Activated CD8-positive, alpha-beta memory T cell treated with anti-CD3 and anti-CD28 coated beads, Interleukin-2, amount 50 U/mL, for 4 hours (primary cell): ENCODE measurements at regions not wholly inside any gene's neighbourhood (a gene's known extent, or its start where the extent isn't known, plus 50 kb on each side); places are given as distances from the start of the nearest gene placed in this dataset.

ENCODE experiments used
- DNase-seq: peaks from one replicate; pipeline ENCODE4 v3.0.0-alpha.2; 2020

- no peak for DNase-seq
Measured at GRCh38 chrX:39948582-39948981, 149.2 kb downstream of the BCOR start.

- no peak for DNase-seq
Measured at GRCh38 chrX:39950018-39950688, 147.6 kb downstream of the BCOR start.

- no peak for DNase-seq
Measured at GRCh38 chrX:39952989-39953388, 144.8 kb downstream of the BCOR start.

GRCh38 chrX:39953879-39954278 is 143.9 kb downstream of the BCOR start:
- DNase-seq: no peak

GRCh38 chrX:39954851-39955250 is 142.9 kb downstream of the BCOR start:
- DNase-seq: no peak

- DNase-seq: no peak
Measured at GRCh38 chrX:39955625-39956024, 142.1 kb downstream of the BCOR start.

GRCh38 chrX:39956803-39957394 is 140.9 kb downstream of the BCOR start:
- no peak for DNase-seq

- DNase-seq: no peak
Measured at GRCh38 chrX:39957816-39958566, 139.8 kb downstream of the BCOR start.

DNA sequence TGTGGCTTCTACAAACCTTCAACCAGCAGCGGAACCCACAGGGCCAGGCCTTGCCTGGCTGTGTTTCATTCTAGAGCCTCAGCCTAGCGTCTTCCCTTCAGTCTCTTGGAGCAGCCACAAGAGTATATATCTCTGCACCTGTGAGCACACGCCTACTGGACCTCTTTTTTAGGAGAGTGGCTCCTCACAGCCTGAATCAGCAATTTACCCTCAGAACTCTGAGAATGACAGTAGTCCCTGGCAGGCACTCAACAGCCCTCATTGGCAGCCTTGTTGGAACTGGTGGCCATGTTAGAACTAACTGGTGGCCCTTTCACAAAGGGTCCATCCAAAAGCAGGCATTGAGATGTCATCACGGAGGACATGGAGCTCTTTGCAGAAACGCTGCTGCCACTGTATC is 138.9 kb downstream of the BCOR start:
- no peak for DNase-seq

GRCh38 chrX:39960219-39960618 is 137.5 kb downstream of the BCOR start:
- no peak for DNase-seq

DNA sequence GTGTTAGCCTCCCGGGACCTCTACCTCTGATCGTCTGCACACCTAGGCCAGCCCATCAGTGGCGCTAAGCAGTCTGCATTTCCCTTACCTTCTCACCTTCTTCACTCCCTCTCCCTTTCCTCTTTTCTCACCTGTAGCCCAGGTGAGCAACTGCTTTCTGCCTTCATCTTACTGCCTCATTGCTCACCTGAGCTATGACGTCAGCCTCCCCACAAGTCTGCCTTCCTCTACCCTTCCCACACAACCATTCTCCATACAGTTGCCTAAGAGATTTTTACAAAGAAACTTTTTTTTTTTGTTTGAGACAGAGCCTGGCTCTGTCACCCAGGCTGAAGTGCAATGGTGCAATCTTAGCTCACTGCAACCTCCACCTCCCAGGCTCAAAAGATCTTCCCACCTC is 136.3 kb downstream of the BCOR start:
- DNase-seq: no peak

GRCh38 chrX:39965051-39965573 is 132.6 kb downstream of the BCOR start:
- no peak for DNase-seq

DNA sequence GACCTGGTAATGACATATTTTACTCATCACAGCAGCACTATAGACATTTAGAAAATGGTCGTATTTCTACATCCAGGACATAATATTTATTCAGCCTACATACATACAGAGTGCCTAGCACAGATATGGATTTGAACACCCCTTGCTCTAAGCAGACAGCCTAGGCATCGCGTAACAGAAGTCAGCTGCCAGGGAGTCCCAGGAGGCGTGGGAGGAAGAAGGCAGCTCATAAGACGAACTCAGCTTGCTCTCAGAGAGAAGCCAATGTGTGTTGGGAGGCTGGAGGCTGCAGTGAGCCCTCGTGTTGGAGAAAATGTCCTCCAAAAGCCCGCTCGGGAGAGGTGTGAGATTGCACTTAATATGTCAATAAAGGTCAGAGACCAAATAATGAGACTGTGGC is 131.6 kb downstream of the BCOR start:
- no peak for DNase-seq

- no peak for DNase-seq
Measured at GRCh38 chrX:39967348-39967747, 130.4 kb downstream of the BCOR start.

DNA sequence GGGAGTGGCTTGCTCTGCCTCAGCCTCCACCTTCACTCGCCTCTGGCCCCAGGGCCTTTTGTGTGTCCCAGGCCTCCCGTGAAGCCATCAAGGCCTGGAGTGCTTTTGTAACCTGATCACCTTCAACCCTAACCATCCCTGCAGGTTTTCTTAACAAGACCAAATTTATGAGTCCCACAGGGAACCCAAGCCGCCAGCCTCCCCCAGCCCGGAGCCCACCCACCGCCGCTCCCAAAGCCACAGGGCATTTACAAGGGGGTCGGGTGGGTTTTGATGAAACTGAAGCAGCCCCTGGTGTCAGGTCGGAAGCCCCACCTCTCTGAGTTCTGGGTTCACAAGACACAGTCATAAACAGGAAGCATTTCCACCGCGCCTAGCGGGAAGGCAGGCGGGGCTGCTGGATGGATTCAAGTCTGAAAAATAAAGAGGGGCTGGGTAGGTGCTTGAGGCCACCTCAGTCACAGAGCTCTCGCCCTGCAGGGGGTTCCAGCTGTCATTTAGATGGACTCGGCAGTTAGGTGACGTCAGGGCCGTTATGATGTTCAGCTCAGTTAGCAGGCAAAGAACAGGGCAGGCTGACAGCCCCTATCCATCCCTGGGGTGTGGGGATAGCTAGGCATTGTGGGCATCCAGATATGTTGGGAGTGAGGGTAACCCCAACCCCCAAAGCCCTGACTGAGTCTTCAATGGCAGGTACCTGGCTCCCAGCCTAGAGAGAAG is 128.5 kb downstream of the BCOR start:
- peak; percentile 21 for DNase-seq

GRCh38 chrX:39969819-39970504 is 127.8 kb downstream of the BCOR start:
- DNase-seq: no peak

GRCh38 chrX:39971760-39972159 is 126.0 kb downstream of the BCOR start:
- DNase-seq: no peak

- DNase-seq: no peak
Measured at GRCh38 chrX:39972340-39972739, 125.4 kb downstream of the BCOR start.

DNA sequence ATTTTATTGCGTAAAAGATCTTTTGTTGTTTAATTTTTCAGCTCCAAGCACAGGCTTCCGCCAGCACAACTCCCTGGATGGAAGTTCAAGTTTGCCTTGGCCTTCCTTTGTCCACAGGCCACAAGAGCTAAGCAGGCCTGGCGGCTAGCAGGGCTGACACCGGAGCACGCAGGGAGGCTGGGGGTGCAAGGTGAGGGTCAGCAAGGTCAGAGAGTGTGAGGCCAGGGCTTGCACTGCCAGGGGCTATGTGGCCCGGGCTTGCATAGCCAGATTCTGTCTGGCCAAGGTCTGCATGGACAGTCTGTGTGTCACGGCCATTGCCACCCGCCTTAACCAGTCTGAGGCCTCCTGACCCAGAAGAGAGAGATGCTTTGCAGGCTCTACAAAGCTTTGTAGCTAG is 123.9 kb downstream of the BCOR start:
- DNase-seq: no peak

DNA sequence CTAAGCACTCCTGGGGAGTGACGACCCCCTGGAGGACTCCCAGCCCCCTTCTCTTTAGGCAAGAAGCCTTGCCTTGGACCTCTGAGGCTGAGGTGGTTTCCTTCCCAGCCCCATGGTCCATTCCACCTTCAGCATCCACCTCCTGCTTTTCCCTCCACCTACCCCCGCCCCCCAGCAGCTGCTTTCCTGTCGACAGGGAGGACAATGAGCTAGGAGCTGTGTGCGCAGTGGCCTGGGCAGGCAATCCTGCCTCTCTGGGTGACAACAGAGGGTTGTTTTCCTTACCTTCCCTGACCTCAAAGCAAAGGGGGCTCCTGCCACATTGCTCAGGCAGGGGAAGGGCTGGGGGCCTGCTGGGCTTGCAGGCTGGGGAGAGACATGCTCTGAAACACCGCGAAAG is 123.5 kb downstream of the BCOR start:
- DNase-seq: no peak

DNA sequence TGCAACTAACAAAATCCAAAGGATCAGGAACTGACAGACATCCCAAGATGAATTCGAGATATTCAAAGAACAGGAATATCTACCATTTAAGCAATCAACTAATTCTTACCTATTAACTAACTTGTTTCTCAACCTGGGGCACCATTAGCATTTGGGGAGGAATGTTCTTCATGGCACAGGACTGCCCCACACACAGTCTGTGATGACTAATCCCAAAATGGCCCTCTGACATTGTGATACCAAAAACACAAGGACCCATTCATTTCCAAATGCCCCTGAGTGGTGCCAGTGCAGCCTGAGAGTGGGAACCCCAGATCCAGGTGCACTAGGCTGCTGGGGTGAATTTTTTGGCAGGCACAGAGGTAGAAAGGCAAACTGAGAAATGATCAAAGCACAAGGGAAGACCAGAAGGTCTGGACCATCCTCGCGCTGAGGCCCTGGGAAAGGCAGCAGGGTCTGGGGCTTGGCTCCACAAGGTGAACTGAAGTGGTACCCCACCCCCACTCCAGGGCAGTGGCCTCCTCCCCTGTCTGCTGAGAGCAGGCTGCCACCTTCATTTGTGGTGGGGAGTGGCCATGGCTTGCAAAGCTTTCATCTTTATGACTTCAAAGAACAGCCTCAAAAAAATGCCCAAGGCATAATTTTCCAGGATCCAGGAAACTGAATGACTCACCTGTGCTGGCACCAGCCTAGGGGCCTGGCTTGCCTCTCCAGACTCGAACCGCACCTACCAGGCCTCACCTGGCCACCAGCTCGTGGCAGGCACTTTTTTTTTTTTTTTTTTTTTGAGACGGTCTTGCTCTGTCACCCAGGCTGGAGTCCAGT is 122.4 kb downstream of the BCOR start:
- no peak for DNase-seq

DNA sequence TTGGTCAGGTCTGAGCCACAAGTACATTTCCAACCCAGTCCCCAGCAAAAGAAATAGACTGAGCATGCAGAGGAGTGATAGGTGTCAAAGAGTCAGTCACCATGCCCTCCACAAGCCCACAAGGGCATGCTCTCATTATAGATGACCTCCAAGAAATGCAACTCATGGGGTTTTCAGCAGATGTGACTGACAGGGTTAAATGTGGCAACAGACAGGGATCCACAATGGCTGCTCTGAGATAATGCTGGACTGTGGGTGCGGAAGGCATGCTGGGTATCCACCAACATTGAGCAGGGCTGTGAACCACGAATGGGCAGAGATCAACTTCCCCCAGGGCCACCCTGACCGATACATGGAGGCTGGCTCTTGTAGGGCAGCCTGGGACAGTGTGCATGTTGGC is 115.8 kb downstream of the BCOR start:
- DNase-seq: no peak
